GM10248 (cell line): ENCODE measurements at regions not wholly inside any gene's neighbourhood (a gene's known extent, or its start where the extent isn't known, plus 50 kb on each side); places are given as distances from the start of the nearest gene placed in this dataset.

Source experiments
- CTCF ChIA-PET: fragments of 300-600 bp; sonication (Branson Sonifier 250); formaldehyde crosslinking; extraction: SDS; loops from one replicate; lab custom pipeline; 2021; ENCODE audit warnings: antibody characterized with exemption; lab: Yijun Ruan, JAX
- POLR2A ChIA-PET: fragments of 350-650 bp; sonication (Branson Sonifier 250); formaldehyde crosslinking; extraction: SDS; loops from one replicate; lab custom pipeline; 2020; ENCODE audit warnings: antibody characterized with exemption; lab: Yijun Ruan, JAX
- DNase-seq: peaks from one replicate; pipeline ENCODE4 v3.0.0; 2012; ENCODE audit errors: extremely low spot score
- CTCF ChIP-seq: IDR thresholded peaks from 2 replicates; pipeline ENCODE4 v1.5.1; 2012; ENCODE audit warnings: mild to moderate bottlenecking, low read depth; ENCODE audit errors: extremely low read depth, missing control alignments, control extremely low read depth

DNA sequence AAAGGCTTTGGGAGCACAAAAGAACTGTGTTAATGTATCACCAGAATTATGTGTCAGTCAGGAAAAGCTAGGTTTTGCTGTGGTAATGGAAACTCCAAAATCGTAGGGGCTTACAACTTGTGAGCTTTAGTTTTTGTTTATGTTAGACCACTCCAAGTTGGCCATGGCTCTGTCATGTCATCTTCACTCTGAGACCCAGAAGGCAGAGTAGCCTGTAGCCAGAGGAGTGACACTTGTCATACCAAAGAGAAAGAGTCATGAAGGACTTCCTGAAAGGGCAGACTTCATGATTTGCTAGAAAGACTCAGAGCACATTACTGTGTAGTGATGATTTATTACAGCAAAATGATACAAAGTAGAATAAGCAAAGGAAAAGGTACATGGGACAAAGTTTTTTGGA is 133.6 kb upstream of the SSTR1 start:
- CTCF ChIA-PET, result no interaction called here
- TF ChIP-seq CTCF, result no peak
- no peak for DNase-seq

GRCh38 chr14:38074754-38075153 is 132.9 kb upstream of the SSTR1 start:
- POLR2A ChIA-PET, result no interaction called here
- DNase-seq, result no peak
- CTCF ChIA-PET, result no interaction called here
- no peak for TF ChIP-seq CTCF

More for the DNA sequence above, 133.6 kb upstream of the SSTR1 start:
- POLR2A ChIA-PET, result no interaction called here

DNA sequence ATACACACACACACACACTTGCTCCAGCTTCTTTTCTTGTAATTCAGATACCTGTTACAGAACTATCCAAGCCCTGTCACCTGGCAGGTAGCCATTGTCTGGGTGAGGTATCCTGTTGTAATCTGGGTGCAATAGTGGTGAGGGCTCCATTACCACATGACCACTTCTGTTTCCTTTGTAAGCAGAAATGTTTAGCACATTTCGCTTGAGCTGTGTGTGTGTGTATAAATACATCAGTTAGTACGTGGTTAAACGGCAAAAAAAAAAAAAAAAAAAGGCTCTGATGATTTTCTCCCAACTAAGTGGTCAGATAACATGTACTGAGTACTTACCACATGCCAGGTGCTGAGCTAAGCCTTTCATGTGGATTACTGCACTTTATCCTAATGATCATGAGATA is 129.3 kb upstream of the SSTR1 start:
- POLR2A ChIA-PET, result no interaction called here
- no peak for TF ChIP-seq CTCF
- DNase-seq, result no peak
- CTCF ChIA-PET, result interaction anchor here (0.7 kb wide), 1 partner anchor 17 kb away, joined by 3 read pairs; no protein-coding TSS in a partner anchor

GRCh38 chr14:38079268-38079667 is 128.4 kb upstream of the SSTR1 start:
- peak; percentile 18 for DNase-seq
- CTCF ChIA-PET, result no interaction called here
- no peak for TF ChIP-seq CTCF
- POLR2A ChIA-PET, result no interaction called here

GRCh38 chr14:38079886-38080285 is 127.8 kb upstream of the SSTR1 start:
- POLR2A ChIA-PET, result no interaction called here
- no peak for TF ChIP-seq CTCF
- CTCF ChIA-PET, result no interaction called here
- no peak for DNase-seq

- ChIA-PET CTCF (interaction anchor here (1.6 kb wide), 1 partner anchor 34 kb away, joined by 4 read pairs; no protein-coding TSS in a partner anchor), POLR2A (no interaction called here)
- no peak for DNase-seq
- TF ChIP-seq CTCF, result no peak
These were observed 127.0 kb upstream of the SSTR1 start for GRCh38 chr14:38080696-38081095.

GRCh38 chr14:38083039-38083438 is 124.7 kb upstream of the SSTR1 start:
- TF ChIP-seq CTCF, result no peak
- no peak for DNase-seq
- CTCF ChIA-PET, result no interaction called here
- POLR2A ChIA-PET, result no interaction called here
